ENCODE measurements at regions not wholly inside any gene's neighbourhood (a gene's known extent, or its start where the extent isn't known, plus 50 kb on each side); places are given as distances from the start of the nearest gene placed in this dataset.
"Not testable (repeated sequence)": the region's sequence is repeated elsewhere in the genome, so short reads cannot be mapped to it uniquely, and the experiment has no call there.

GRCh38 chr10:56472978-56473377 is 111.9 kb upstream of the ZWINT start:
- POLR2A ChIA-PET = no interaction called here
- no peaks in the 10 kb centered on the region for H3K36me3 ChIP-seq (ENCODE audit: control insufficient read depth in 4 of 4, insufficient read depth in 4 of 4, low read length in 3 of 4)
- H3K27me3 ChIP-seq (replicated peaks in 2 of 5; ENCODE audit: control insufficient read depth in 4 of 5, insufficient read depth in 5 of 5, low read length in 4 of 5) = no peaks in the 10 kb centered on the region
- no peak overlapping the region for H3K27ac ChIP-seq (ENCODE audit: insufficient read depth in 1 of 2, low read depth in 1 of 2, low read length in 2 of 2, poor library complexity in 1 of 2, severe bottlenecking in 2 of 2)
- WGBS (ENCODE audit: insufficient coverage) = 100% methylated on average over 1 of the region's 2 CpGs
- CTCF ChIA-PET = no interaction called here
- H3K9me3 ChIP-seq (ENCODE audit: control extremely low read depth in 1 of 5, control insufficient read depth in 4 of 5, insufficient read depth in 2 of 5, low read depth in 1 of 5, low read length in 4 of 5) = peaks cover 0 to 1% (median 0%) of the 10 kb centered on the region in 5 experiments
- no peak overlapping the region for H3K4me3 ChIP-seq (ENCODE audit: control insufficient read depth in 1 of 7, extremely low read depth in 1 of 7, insufficient read depth in 4 of 7, low read depth in 2 of 7, low read length in 6 of 7)
- DNase-seq = no peak
- no peaks in the 10 kb centered on the region for H3K4me1 ChIP-seq (ENCODE audit: control extremely low read depth in 1 of 4, control insufficient read depth in 4 of 4, insufficient read depth in 4 of 4, low read length in 3 of 4)

GRCh38 chr10:56470701-56471100 is 109.6 kb upstream of the ZWINT start:
- H3K27ac ChIP-seq (ENCODE audit: insufficient read depth in 1 of 2, low read depth in 1 of 2, low read length in 2 of 2, poor library complexity in 1 of 2, severe bottlenecking in 2 of 2) = no peak overlapping the region
- WGBS (ENCODE audit: insufficient coverage) = no CpG with 5 or more reads among the region's 1 CpG
- H3K36me3 ChIP-seq (ENCODE audit: control insufficient read depth in 4 of 4, insufficient read depth in 4 of 4, low read length in 3 of 4) = no peaks in the 10 kb centered on the region
- no peak overlapping the region for H3K4me3 ChIP-seq (ENCODE audit: control insufficient read depth in 1 of 7, extremely low read depth in 1 of 7, insufficient read depth in 4 of 7, low read depth in 2 of 7, low read length in 6 of 7)
- CTCF ChIA-PET = no interaction called here
- H3K9me3 ChIP-seq (ENCODE audit: control extremely low read depth in 1 of 5, control insufficient read depth in 4 of 5, insufficient read depth in 2 of 5, low read depth in 1 of 5, low read length in 4 of 5) = peaks cover 0 to 1% (median 0%) of the 10 kb centered on the region in 5 experiments
- POLR2A ChIA-PET = no interaction called here
- DNase-seq = no peak
- H3K4me1 ChIP-seq (ENCODE audit: control extremely low read depth in 1 of 4, control insufficient read depth in 4 of 4, insufficient read depth in 4 of 4, low read length in 3 of 4) = no peaks in the 10 kb centered on the region
- H3K27me3 ChIP-seq (replicated peaks in 2 of 5; ENCODE audit: control insufficient read depth in 4 of 5, insufficient read depth in 5 of 5, low read length in 4 of 5) = no peaks in the 10 kb centered on the region

GRCh38 chr10:56469482-56469881 is 108.4 kb upstream of the ZWINT start:
- Histone ChIP-seq H3K27me3 (replicated peaks in 2 of 5; ENCODE audit: control insufficient read depth in 4 of 5, insufficient read depth in 5 of 5, low read length in 4 of 5) (no peaks in the 10 kb centered on the region), H3K27ac (ENCODE audit: insufficient read depth in 1 of 2, low read depth in 1 of 2, low read length in 2 of 2, poor library complexity in 1 of 2, severe bottlenecking in 2 of 2) (no peak overlapping the region), H3K9me3 (ENCODE audit: control extremely low read depth in 1 of 5, control insufficient read depth in 4 of 5, insufficient read depth in 2 of 5, low read depth in 1 of 5, low read length in 4 of 5) (peaks cover 0 to 1% (median 0%) of the 10 kb centered on the region in 5 experiments), H3K36me3 (ENCODE audit: control insufficient read depth in 4 of 4, insufficient read depth in 4 of 4, low read length in 3 of 4) (no peaks in the 10 kb centered on the region), H3K4me1 (ENCODE audit: control extremely low read depth in 1 of 4, control insufficient read depth in 4 of 4, insufficient read depth in 4 of 4, low read length in 3 of 4) (no peaks in the 10 kb centered on the region), H3K4me3 (ENCODE audit: control insufficient read depth in 1 of 7, extremely low read depth in 1 of 7, insufficient read depth in 4 of 7, low read depth in 2 of 7, low read length in 6 of 7) (no peak overlapping the region)
- CTCF ChIA-PET = no interaction called here
- POLR2A ChIA-PET = no interaction called here
- DNase-seq = no peak

GRCh38 chr10:56466005-56466404 is 104.9 kb upstream of the ZWINT start:
- Histone ChIP-seq H3K4me1 (ENCODE audit: control extremely low read depth in 1 of 4, control insufficient read depth in 4 of 4, insufficient read depth in 4 of 4, low read length in 3 of 4) (no peaks in the 10 kb centered on the region), H3K9me3 (ENCODE audit: control extremely low read depth in 1 of 5, control insufficient read depth in 4 of 5, insufficient read depth in 2 of 5, low read depth in 1 of 5, low read length in 4 of 5) (peaks cover 0 to 1% (median 0%) of the 10 kb centered on the region in 5 experiments), H3K27ac (ENCODE audit: insufficient read depth in 1 of 2, low read depth in 1 of 2, low read length in 2 of 2, poor library complexity in 1 of 2, severe bottlenecking in 2 of 2) (no peak overlapping the region), H3K27me3 (replicated peaks in 2 of 5; ENCODE audit: control insufficient read depth in 4 of 5, insufficient read depth in 5 of 5, low read length in 4 of 5) (no peaks in the 10 kb centered on the region), H3K36me3 (ENCODE audit: control insufficient read depth in 4 of 4, insufficient read depth in 4 of 4, low read length in 3 of 4) (no peaks in the 10 kb centered on the region), H3K4me3 (ENCODE audit: control insufficient read depth in 1 of 7, extremely low read depth in 1 of 7, insufficient read depth in 4 of 7, low read depth in 2 of 7, low read length in 6 of 7) (no peak overlapping the region)
- ChIA-PET CTCF (no interaction called here), POLR2A (no interaction called here)
- DNase-seq = no peak
- 95% methylated on average over 6 of the region's 6 CpGs for WGBS (ENCODE audit: insufficient coverage)

GRCh38 chr10:56449770-56450169 is 88.7 kb upstream of the ZWINT start:
- Histone ChIP-seq H3K9me3 (ENCODE audit: control extremely low read depth in 1 of 5, control insufficient read depth in 4 of 5, insufficient read depth in 2 of 5, low read depth in 1 of 5, low read length in 4 of 5) (no peaks in the 10 kb centered on the region), H3K27ac (ENCODE audit: insufficient read depth in 1 of 2, low read depth in 1 of 2, low read length in 2 of 2, poor library complexity in 1 of 2, severe bottlenecking in 2 of 2) (no peak overlapping the region), H3K4me1 (ENCODE audit: control extremely low read depth in 1 of 4, control insufficient read depth in 4 of 4, insufficient read depth in 4 of 4, low read length in 3 of 4) (no peaks in the 10 kb centered on the region), H3K36me3 (ENCODE audit: control insufficient read depth in 4 of 4, insufficient read depth in 4 of 4, low read length in 3 of 4) (no peaks in the 10 kb centered on the region), H3K27me3 (replicated peaks in 2 of 5; ENCODE audit: control insufficient read depth in 4 of 5, insufficient read depth in 5 of 5, low read length in 4 of 5) (no peaks in the 10 kb centered on the region), H3K4me3 (ENCODE audit: control insufficient read depth in 1 of 7, extremely low read depth in 1 of 7, insufficient read depth in 4 of 7, low read depth in 2 of 7, low read length in 6 of 7) (no peak overlapping the region)
- POLR2A ChIA-PET = no interaction called here
- DNase-seq = no peak
- CTCF ChIA-PET = no interaction called here

GRCh38 chr10:56447613-56448012 is 86.6 kb upstream of the ZWINT start:
- H3K27me3 ChIP-seq (replicated peaks in 2 of 5; ENCODE audit: control insufficient read depth in 4 of 5, insufficient read depth in 5 of 5, low read length in 4 of 5); H3K36me3 ChIP-seq (ENCODE audit: control insufficient read depth in 4 of 4, insufficient read depth in 4 of 4, low read length in 3 of 4); POLR2A ChIA-PET; CTCF ChIA-PET; H3K9me3 ChIP-seq (ENCODE audit: control extremely low read depth in 1 of 5, control insufficient read depth in 4 of 5, insufficient read depth in 2 of 5, low read depth in 1 of 5, low read length in 4 of 5); H3K4me1 ChIP-seq (ENCODE audit: control extremely low read depth in 1 of 4, control insufficient read depth in 4 of 4, insufficient read depth in 4 of 4, low read length in 3 of 4); H3K4me3 ChIP-seq (ENCODE audit: control insufficient read depth in 1 of 7, extremely low read depth in 1 of 7, insufficient read depth in 4 of 7, low read depth in 2 of 7, low read length in 6 of 7); H3K27ac ChIP-seq (ENCODE audit: insufficient read depth in 1 of 2, low read depth in 1 of 2, low read length in 2 of 2, poor library complexity in 1 of 2, severe bottlenecking in 2 of 2); DNase-seq: not testable (repeated sequence)
- WGBS (ENCODE audit: insufficient coverage) = 92% methylated on average over 9 of the region's 10 CpGs

- H3K9me3 ChIP-seq (ENCODE audit: control extremely low read depth in 1 of 5, control insufficient read depth in 4 of 5, insufficient read depth in 2 of 5, low read depth in 1 of 5, low read length in 4 of 5); H3K27ac ChIP-seq (ENCODE audit: insufficient read depth in 1 of 2, low read depth in 1 of 2, low read length in 2 of 2, poor library complexity in 1 of 2, severe bottlenecking in 2 of 2); H3K36me3 ChIP-seq (ENCODE audit: control insufficient read depth in 4 of 4, insufficient read depth in 4 of 4, low read length in 3 of 4); H3K4me3 ChIP-seq (ENCODE audit: control insufficient read depth in 1 of 7, extremely low read depth in 1 of 7, insufficient read depth in 4 of 7, low read depth in 2 of 7, low read length in 6 of 7); CTCF ChIA-PET; DNase-seq; H3K27me3 ChIP-seq (replicated peaks in 2 of 5; ENCODE audit: control insufficient read depth in 4 of 5, insufficient read depth in 5 of 5, low read length in 4 of 5); POLR2A ChIA-PET; H3K4me1 ChIP-seq (ENCODE audit: control extremely low read depth in 1 of 4, control insufficient read depth in 4 of 4, insufficient read depth in 4 of 4, low read length in 3 of 4): not testable (repeated sequence)
- no CpG with 5 or more reads among the region's 1 CpG for WGBS (ENCODE audit: insufficient coverage)
These were observed 80.3 kb upstream of the ZWINT start for GRCh38 chr10:56441337-56441736.
